Loucy (cell line): ENCODE measurements at regions not wholly inside any gene's neighbourhood (a gene's known extent, or its start where the extent isn't known, plus 50 kb on each side); places are given as distances from the start of the nearest gene placed in this dataset.

Experiments
- H2AFZ ChIP-seq: fragments of 200-600 bp; sonication (generic); 2 replicates; pipeline ENCODE4 v1.6.0; 2016; ENCODE audit warnings: antibody characterized with exemption, mild to moderate bottlenecking, low read length, moderate library complexity
- H3F3A ChIP-seq: fragments of 200-600 bp; 2 replicates; pipeline ENCODE4 v1.6.0; 2016; ENCODE audit warnings: antibody characterized with exemption, low read depth, mild to moderate bottlenecking
- H3K27me3 ChIP-seq: fragments of 200-600 bp; sonication (generic); 2 replicates; pipeline ENCODE4 v1.6.1; 2014; ENCODE audit warnings: low read length, mild to moderate bottlenecking; ENCODE audit not compliant: insufficient read depth, poor library complexity, severe bottlenecking
- H3K36me3 ChIP-seq: fragments of 200-600 bp; sonication (generic); 2 replicates; pipeline ENCODE4 v1.6.1; 2016; ENCODE audit warnings: low read length; ENCODE audit not compliant: insufficient read depth
- H3K4me1 ChIP-seq: fragments of 200-600 bp; sonication (generic); 2 replicates; pipeline ENCODE4 v1.5.1; 2014; ENCODE audit warnings: low read length, mild to moderate bottlenecking; ENCODE audit not compliant: insufficient read depth, poor library complexity, severe bottlenecking
- H3K4me2 ChIP-seq: fragments of 200-600 bp; sonication (generic); 2 replicates; pipeline ENCODE4 v1.6.0; 2014; ENCODE audit warnings: antibody characterized with exemption, low read length, low read depth, mild to moderate bottlenecking; ENCODE audit not compliant: poor library complexity, severe bottlenecking
- H3K4me3 ChIP-seq: fragments of 200-600 bp; sonication (generic); 2 replicates; pipeline ENCODE4 v1.5.1; 2014; ENCODE audit warnings: low read length, mild to moderate bottlenecking, mixed read lengths; ENCODE audit not compliant: poor library complexity, severe bottlenecking
- H3K79me2 ChIP-seq: fragments of 200-600 bp; sonication (generic); 2 replicates; pipeline ENCODE4 v1.6.1; 2014; ENCODE audit warnings: low read length; ENCODE audit not compliant: insufficient read depth
- H3K9ac ChIP-seq: fragments of 200-600 bp; sonication (generic); 2 replicates; pipeline ENCODE4 v1.6.0; 2014; ENCODE audit warnings: mild to moderate bottlenecking, low read depth, low read length, moderate library complexity; ENCODE audit not compliant: poor library complexity, severe bottlenecking
- H3K9me2 ChIP-seq: fragments of 200-600 bp; sonication (generic); replicated peaks from 2 replicates; pipeline ENCODE4 v1.6.1; 2016; ENCODE audit warnings: low read depth, low read length, mixed read lengths
- H3K9me3 ChIP-seq: fragments of 200-600 bp; sonication (generic); 2 replicates; pipeline ENCODE4 v1.6.1; 2014; ENCODE audit warnings: mild to moderate bottlenecking, antibody characterized with exemption, low read length, low read depth; ENCODE audit not compliant: insufficient read depth
- H4K20me1 ChIP-seq: fragments of 200-600 bp; sonication (generic); 2 replicates; pipeline ENCODE4 v1.6.0; 2014; ENCODE audit warnings: antibody characterized with exemption, low read length, mild to moderate bottlenecking; ENCODE audit not compliant: insufficient read depth, poor library complexity, severe bottlenecking
- CTCF ChIP-seq: fragments of 200-600 bp; sonication (generic); conservative IDR thresholded peaks from 2 replicates; pipeline ENCODE4 v1.5.1; 2014; ENCODE audit warnings: mild to moderate bottlenecking, antibody characterized with exemption, low read length
- EZH2phosphoT487 ChIP-seq: fragments of 200-600 bp; IDR thresholded peaks from 2 replicates; pipeline ENCODE4 v1.6.1; 2018; ENCODE audit warnings: antibody characterized with exemption, mild to moderate bottlenecking, moderate library complexity, borderline replicate concordance

DNA sequence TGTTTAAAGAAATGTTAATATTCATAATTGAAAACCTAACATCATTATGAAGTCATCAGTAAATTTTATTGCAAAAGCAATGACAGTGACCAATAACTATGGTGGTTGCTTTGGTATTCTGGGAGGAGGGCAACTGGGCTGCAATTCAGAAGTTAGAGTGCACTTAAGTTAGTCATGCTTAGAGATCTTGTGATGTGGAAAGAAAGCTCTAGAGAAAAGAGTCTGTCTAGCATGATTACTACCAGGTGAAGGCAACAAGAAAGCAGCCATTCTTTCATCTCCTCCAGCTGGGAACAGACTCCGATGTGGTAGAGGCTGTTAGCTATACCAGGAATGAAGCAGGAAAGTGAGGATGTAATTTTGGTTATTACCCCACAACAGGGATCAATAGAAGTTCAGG lies 625.6 kb downstream of the SI start:
- Histone ChIP-seq H3K79me2 (no peaks in the 10 kb centered on the region), H2AFZ (no peak overlapping the region), H4K20me1 (no peaks in the 10 kb centered on the region), H3K4me3 (no peak overlapping the region), H3K9me3 (no peaks in the 10 kb centered on the region), H3K4me1 (no peaks in the 10 kb centered on the region), H3K27me3 (no peaks in the 10 kb centered on the region), H3K4me2 (no peak overlapping the region), H3K36me3 (no peaks in the 10 kb centered on the region), H3K9ac (no peak overlapping the region), H3F3A (no peaks in the 10 kb centered on the region), H3K9me2 (no peaks in the 10 kb centered on the region)
- TF ChIP-seq EZH2phosphoT487 (no peak), CTCF (no peak)

GRCh38 chr3:164451072-164451910 lies 627.0 kb downstream of the SI start:
- no peaks in the 10 kb centered on the region for H3K4me1 ChIP-seq
- no peak overlapping the region for H2AFZ ChIP-seq
- TF ChIP-seq EZH2phosphoT487 (no peak), CTCF (no peak)
- no peaks in the 10 kb centered on the region for H3K9me3 ChIP-seq
- H3K36me3 ChIP-seq: no peaks in the 10 kb centered on the region
- H3K4me2 ChIP-seq: no peak overlapping the region
- no peak overlapping the region for H3K4me3 ChIP-seq
- no peaks in the 10 kb centered on the region for H3K79me2 ChIP-seq
- no peaks in the 10 kb centered on the region for H3K9me2 ChIP-seq
- H3K27me3 ChIP-seq: no peaks in the 10 kb centered on the region
- H3K9ac ChIP-seq: no peak overlapping the region
- H3F3A ChIP-seq: no peaks in the 10 kb centered on the region
- H4K20me1 ChIP-seq: no peaks in the 10 kb centered on the region

- no peaks in the 10 kb centered on the region for H3K36me3 ChIP-seq
- no peak overlapping the region for H3K4me3 ChIP-seq
- no peaks in the 10 kb centered on the region for H3K9me2 ChIP-seq
- H3K9ac ChIP-seq: no peak overlapping the region
- no peaks in the 10 kb centered on the region for H3K79me2 ChIP-seq
- no peaks in the 10 kb centered on the region for H3K27me3 ChIP-seq
- H3K4me1 ChIP-seq: no peaks in the 10 kb centered on the region
- no peak for TF ChIP-seq CTCF
- no peak for TF ChIP-seq EZH2phosphoT487
- no peak overlapping the region for H2AFZ ChIP-seq
- no peaks in the 10 kb centered on the region for H3K9me3 ChIP-seq
- no peaks in the 10 kb centered on the region for H4K20me1 ChIP-seq
- H3K4me2 ChIP-seq: no peak overlapping the region
- H3F3A ChIP-seq: no peaks in the 10 kb centered on the region
Observed at GRCh38 chr3:164450276-164450905, 627.9 kb downstream of the SI start.
